ENCODE measurements at regions not wholly inside any gene's neighbourhood (a gene's known extent, or its start where the extent isn't known, plus 50 kb on each side); places are given as distances from the start of the nearest gene placed in this dataset.

GRCh38 chr13:109599901-109600657 is 186.3 kb downstream of the IRS2 start:
- no peaks in the 10 kb centered on the region for H3K9me3 ChIP-seq
- no peaks in the 10 kb centered on the region for H3K4me1 ChIP-seq (ENCODE audit: insufficient read depth)
- no peak overlapping the region for H3K4me3 ChIP-seq
- H3K36me3 ChIP-seq = no peaks in the 10 kb centered on the region
- TF ChIP-seq POLR2A (IDR thresholded peaks at IDR 0.05) (no peak), EP300 (IDR thresholded peaks at IDR 0.05) (no peak)
- TF ChIP-seq, protein P1, sequence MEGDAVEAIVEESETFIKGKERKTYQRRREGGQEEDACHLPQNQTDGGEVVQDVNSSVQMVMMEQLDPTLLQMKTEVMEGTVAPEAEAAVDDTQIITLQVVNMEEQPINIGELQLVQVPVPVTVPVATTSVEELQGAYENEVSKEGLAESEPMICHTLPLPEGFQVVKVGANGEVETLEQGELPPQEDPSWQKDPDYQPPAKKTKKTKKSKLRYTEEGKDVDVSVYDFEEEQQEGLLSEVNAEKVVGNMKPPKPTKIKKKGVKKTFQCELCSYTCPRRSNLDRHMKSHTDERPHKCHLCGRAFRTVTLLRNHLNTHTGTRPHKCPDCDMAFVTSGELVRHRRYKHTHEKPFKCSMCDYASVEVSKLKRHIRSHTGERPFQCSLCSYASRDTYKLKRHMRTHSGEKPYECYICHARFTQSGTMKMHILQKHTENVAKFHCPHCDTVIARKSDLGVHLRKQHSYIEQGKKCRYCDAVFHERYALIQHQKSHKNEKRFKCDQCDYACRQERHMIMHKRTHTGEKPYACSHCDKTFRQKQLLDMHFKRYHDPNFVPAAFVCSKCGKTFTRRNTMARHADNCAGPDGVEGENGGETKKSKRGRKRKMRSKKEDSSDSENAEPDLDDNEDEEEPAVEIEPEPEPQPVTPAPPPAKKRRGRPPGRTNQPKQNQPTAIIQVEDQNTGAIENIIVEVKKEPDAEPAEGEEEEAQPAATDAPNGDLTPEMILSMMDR (IDR thresholded peaks at IDR 0.05) = no peak
- intact Hi-C loops (cut with DNase I) = no loop called here
- DNase-seq = no peak
- no peaks in the 10 kb centered on the region for H3K27me3 ChIP-seq
- H3K27ac ChIP-seq = no peak overlapping the region
- 55 to 64% (median 58%) methylated on average over 11 of the region's 11 CpGs for WGBS, 3 donors

DNA sequence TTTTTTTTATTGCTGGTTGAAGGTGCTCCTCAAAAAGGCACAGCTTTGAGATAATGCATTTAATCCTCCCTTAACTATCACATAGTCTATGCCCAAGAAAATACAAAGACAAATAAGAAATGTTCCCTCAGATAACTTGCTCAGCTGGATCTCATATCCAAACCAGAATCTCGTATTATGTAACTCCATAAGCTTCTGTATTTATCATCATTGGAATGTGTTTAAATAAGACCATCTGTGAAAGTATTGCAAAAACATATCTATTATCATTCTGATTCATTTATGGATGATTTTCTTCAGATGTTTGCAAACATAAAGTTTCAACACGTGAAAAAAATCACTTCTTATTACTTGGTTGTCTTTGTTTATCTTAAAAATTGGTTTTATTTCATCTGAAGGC is 190.9 kb downstream of the IRS2 start:
- no peaks in the 10 kb centered on the region for H3K27me3 ChIP-seq
- intact Hi-C loops (cut with DNase I) = no loop called here

GRCh38 chr13:109593230-109593629 is 193.2 kb downstream of the IRS2 start:
- intact Hi-C loops (cut with DNase I) = no loop called here
- 84 to 95% (median 92%) methylated on average over 3 of the region's 3 CpGs for WGBS, 3 donors

More for the DNA sequence above, 190.9 kb downstream of the IRS2 start:
- Histone ChIP-seq H3K27ac (no peak overlapping the region), H3K36me3 (no peaks in the 10 kb centered on the region), H3K9me3 (no peaks in the 10 kb centered on the region), H3K4me3 (no peak overlapping the region), H3K4me1 (ENCODE audit: insufficient read depth) (no peaks in the 10 kb centered on the region)
- no peak for TF ChIP-seq POLR2A (IDR thresholded peaks at IDR 0.05)
- TF ChIP-seq, protein P1 (IDR thresholded peaks at IDR 0.05) = no peak
- no peak for TF ChIP-seq EP300 (IDR thresholded peaks at IDR 0.05)
- DNase-seq = no peak
- WGBS, 3 donors = 19 to 42% (median 29%) methylated on average over 2 of the region's 2 CpGs

DNA sequence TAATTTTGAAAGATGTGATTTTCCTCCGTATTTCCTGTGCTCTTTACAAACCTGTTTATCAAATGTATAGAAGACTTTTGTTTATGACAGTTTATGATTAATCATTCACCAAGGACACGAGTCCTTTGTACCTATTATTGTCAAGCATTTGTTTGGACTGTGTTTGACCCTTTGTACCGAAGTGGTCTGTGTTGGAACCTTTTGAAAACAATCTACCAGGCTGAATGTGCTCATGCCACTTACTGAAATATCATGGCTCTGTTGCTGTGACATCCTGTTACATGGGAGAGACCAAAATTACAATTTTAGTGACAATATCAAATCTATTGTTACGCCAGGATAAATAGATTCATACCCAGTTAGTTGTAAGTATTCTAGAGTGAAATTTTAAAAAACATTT is 193.6 kb downstream of the IRS2 start:
- H3K36me3 ChIP-seq = no peaks in the 10 kb centered on the region
- no peak for DNase-seq
- no peak overlapping the region for H3K27ac ChIP-seq
- H3K4me1 ChIP-seq (ENCODE audit: insufficient read depth) = no peaks in the 10 kb centered on the region
- intact Hi-C loops (cut with DNase I) = no loop called here
- H3K27me3 ChIP-seq = no peaks in the 10 kb centered on the region
- TF ChIP-seq POLR2A (IDR thresholded peaks at IDR 0.05) (no peak), EP300 (IDR thresholded peaks at IDR 0.05) (no peak)
- TF ChIP-seq, protein P1 (IDR thresholded peaks at IDR 0.05) = no peak
- H3K9me3 ChIP-seq = no peaks in the 10 kb centered on the region
- no peak overlapping the region for H3K4me3 ChIP-seq
- 82 to 85% (median 83%) methylated on average over 4 of the region's 4 CpGs for WGBS, 3 donors

More at GRCh38 chr13:109593230-109593629, 193.2 kb downstream of the IRS2 start:
- H3K9me3 ChIP-seq = no peaks in the 10 kb centered on the region
- no peak overlapping the region for H3K4me3 ChIP-seq
- DNase-seq = no peak
- TF ChIP-seq POLR2A (IDR thresholded peaks at IDR 0.05) (no peak), EP300 (IDR thresholded peaks at IDR 0.05) (no peak)
- TF ChIP-seq, protein P1 (IDR thresholded peaks at IDR 0.05) = no peak
- H3K27me3 ChIP-seq = no peaks in the 10 kb centered on the region
- no peaks in the 10 kb centered on the region for H3K4me1 ChIP-seq (ENCODE audit: insufficient read depth)
- no peak overlapping the region for H3K27ac ChIP-seq
- H3K36me3 ChIP-seq = no peaks in the 10 kb centered on the region
